Umbilical cord (tissue), 1 donor: ENCODE measurements at regions not wholly inside any gene's neighbourhood (a gene's known extent, or its start where the extent isn't known, plus 50 kb on each side); places are given as distances from the start of the nearest gene placed in this dataset.

Experiments
- DNase-seq: peaks from one replicate; pipeline ENCODE4 v3.0.0-alpha.2; 2015; ENCODE audit warnings: low spot score

DNA sequence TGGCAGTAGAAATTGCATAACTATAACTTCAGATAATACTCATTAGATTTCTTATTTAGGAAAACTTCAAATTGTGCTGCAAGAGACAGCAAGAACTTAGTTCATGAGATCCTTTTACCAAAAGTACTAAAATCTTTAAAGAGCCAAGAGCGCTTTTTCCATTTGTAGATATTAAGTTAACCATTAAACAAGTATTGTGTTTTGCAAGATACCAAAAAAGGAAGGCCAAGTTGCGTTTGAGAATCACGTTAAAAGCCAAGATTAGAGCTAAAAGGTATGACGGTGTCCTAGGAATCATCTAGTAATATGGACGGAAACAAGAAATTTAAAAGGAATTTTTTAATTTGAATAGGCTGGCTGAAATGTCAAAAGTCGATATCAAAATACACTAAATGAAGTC is 361.3 kb upstream of the LYPLAL1 start:
- no peak for DNase-seq

DNA sequence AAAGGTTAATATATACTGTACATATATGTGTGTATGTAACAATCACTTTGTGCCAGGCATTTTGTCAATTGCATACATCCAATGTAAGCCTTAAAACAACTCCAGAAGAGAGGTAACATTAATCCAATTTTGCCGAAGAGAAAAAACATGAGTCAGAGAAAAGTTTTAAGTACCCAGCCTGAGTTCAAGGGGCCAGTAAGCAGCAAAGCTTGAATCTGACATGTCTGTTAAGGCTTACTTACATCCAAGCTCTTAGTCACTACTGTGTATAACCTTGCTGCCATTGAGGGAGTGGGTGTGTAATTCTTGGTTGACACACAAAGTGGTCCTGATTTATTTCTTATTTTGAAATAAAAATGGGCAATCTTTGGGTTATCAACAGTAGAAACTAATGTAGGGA is 360.4 kb upstream of the LYPLAL1 start:
- peak; percentile 60 for DNase-seq

DNA sequence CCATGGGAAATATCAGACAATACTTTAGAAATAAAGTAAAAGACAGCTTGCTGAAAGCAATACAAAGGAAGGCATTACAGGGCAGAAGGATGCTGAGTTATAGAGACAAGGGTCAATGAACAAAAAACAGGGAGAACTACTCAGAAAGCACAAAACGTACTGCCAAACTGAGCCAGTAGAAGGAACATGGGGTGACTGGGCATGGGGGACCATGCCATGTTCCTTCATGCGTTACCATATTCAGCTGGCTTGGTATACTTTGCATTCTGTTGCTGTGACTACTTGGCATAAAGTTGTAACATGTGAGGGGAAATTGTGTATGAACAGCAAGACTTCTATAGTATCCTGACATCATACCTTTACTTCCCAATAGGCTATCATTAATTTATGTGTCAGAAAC is 358.6 kb upstream of the LYPLAL1 start:
- DNase-seq, result no peak

DNA sequence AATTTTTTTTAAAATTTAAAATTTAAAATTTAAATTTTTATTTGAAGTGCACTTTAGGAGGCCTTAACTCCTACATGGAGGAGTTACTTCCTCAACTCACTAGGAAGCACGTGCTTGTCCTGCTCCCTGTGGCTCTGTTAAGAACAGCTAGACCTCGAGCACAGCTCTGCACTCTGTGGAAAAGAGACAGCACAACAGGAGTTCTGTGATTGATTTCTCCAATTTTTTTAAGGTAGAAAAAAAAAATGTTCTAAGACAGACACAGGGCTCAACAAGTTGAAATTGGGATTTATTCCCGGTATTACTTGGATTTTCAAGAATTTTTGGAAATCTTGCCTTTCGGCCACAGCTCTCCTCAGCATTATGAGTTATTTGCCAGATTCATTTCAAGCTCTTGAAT is 356.6 kb upstream of the LYPLAL1 start:
- DNase-seq, result no peak

DNA sequence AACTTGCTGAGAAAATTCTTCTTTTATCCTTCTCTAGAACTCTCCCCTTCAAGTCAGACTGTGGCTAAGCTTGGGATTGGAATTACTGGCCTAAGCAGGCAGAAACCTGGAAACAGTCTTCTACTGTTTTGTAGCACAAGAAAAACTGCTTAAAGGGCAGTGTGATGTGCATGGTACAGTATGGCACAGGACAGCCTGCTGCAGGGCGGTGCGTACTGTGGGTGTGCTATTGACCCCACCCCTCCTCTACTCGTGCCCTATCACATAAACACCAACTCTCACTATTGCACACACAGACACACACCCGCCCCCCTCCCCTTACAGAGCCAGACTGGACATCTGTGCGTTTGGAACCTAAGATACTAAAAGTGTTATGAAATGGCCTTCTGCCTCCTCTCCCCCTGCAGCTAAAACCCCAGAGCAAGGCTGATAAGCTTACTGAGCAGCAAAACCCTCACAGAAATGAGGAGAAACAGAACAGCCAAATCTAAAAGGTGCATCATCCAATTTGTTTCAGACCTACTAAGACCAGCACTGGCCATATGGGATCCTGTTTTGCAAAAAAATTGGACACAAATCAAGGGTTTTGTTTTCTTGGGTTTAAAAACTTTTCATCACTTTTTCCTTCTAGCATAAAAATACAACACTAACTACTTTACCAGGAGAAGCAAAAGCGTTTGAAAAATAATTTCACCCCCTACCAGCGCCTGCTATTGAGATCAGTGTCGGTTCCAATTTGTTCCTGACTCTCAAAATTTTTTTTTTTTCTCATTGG is 355.8 kb upstream of the LYPLAL1 start:
- peak; percentile 96 for DNase-seq

DNA sequence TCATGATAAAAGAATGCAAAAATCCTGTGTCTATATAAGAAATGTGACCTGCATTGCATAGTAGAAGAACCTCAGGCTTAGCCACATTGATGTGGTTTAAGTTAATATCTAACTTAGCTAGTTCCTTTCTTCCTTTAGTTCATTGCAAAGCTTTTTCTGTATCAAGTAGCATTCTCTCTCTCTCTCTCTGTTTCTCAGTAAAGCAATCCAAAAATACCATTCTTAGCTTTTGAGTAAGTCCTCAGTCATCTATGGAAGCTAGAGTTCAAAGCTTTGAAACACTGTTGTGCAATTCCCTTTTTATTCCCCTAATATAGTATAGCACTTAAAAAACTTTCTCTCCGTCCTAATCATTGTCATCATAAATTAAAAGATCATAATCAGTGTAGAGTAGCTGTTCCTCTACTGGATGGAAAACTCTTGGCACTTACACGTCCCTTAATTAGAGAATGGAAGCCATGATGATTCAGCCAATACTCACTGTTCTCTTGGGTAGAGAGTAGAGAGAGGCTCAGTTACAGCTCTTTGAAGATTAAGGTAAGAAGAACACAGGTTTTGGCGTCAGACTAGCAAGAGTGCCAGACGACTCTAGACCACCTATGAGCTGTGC is 350.3 kb upstream of the LYPLAL1 start:
- peak; percentile 70 for DNase-seq

DNA sequence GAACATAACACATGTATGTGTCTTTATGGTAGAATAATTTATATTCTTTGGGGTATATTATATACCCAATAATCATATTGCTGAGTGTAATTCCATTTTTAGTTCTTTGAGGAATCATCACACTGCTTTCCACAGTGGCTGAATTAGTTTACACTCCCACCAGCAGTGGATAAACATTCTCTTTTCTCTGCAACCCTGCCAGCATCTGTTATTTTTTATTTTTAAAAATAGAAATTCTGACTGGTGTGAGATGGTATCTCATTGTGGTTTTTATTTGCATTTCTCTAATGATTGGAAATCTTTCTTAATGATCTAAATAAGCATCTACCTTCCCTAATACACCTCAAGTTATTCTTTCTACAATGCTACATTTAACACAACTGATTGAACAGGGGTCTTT is 346.2 kb upstream of the LYPLAL1 start:
- no peak for DNase-seq

DNA sequence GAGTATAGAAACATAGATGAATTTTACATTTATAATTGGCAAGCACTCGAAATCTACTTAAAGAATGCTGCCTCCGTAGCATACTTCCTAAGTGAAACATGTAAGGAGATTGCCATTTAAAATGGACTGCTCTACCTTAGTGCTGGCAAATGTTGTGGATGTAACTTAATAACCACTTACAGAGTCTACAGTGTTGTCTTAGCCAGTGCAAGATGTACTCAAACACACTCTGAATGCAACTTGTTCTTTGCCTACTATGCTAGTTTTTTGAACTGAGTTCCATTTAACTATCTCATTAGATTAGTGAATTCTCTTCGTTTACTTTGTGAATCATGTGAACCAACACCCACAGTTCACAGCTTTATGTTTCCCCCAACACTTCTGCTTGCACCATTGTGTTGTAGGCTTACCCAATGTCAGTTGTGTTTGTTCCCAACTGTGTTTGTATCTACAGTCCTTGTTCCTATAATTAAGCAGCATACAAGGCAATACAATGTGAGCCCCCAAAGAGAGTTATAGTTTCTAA is 345.5 kb upstream of the LYPLAL1 start:
- DNase-seq, result no peak

DNA sequence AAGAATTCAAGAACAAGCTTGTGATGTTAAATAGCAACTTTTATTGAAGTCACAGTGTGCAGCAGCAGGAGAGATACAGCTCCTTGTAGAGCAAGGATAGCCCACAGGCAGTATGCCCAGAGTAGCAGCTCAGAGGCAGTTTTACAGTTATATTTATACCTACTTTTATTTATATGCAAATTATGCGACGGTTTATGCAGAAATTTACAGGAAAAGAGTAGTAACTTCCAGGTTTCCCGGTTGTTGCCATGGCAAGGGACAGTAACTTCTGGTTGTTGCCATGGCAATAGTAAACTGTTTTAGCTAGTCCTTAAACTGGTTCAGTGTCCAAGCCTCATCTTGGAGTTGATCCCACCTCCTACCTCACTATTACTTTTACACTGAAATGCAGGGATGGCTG is 344.6 kb upstream of the LYPLAL1 start:
- DNase-seq, result no peak

DNA sequence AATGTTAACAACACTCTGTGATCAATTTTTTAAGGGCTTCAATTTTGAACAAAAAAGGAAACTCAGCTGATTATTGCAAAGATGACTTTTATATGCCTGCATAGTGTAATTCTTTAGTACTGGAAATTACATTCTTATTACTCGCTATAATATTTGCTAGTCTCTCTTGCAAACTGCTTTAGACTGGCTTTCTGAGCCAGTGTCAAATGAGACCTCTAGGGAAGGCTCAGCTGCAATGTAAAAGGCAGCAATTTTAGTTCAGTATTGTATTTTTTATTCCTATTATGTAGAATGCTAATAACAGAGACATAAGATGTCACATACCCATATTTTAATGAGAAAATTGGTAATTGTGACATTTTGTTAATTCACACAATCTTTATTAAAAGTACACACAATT is 338.1 kb upstream of the LYPLAL1 start:
- no peak for DNase-seq

DNA sequence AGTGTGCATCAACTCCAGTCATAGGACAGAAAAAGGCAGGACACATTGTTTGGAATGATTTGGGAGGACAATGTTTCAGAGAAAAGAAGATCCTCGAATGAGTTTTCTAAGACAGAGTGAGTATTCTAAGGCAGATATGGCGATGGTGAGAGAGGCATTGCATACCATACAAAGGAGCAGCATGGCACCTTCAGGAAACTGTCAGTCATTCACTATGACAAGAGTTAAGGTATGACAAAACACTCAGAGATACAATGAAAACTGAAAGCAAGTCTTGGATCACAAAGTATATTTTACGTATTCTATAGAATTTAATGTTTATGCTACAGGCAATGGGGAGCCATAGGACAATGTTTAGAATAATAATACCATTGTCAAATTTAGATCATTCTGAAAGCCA is 337.4 kb upstream of the LYPLAL1 start:
- DNase-seq, result no peak

DNA sequence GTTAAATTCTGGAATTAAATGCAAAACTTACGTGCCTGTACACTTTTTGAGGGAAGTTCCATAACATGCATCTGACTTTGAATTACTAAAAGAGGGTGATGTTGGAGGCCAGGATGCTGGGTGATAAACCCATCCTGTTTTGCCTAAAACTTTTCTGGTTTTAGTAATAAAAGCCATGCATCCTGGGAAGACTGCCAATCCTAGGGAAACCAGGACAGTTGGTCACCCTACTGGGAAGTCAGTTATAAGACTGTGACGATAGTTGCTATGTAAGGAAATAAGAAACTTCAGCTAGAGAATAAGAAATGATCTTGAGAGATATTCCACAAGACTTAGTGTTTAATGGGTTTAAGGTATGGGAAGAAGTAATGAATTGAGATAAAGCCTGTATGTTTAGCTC is 336.6 kb upstream of the LYPLAL1 start:
- DNase-seq, result no peak

DNA sequence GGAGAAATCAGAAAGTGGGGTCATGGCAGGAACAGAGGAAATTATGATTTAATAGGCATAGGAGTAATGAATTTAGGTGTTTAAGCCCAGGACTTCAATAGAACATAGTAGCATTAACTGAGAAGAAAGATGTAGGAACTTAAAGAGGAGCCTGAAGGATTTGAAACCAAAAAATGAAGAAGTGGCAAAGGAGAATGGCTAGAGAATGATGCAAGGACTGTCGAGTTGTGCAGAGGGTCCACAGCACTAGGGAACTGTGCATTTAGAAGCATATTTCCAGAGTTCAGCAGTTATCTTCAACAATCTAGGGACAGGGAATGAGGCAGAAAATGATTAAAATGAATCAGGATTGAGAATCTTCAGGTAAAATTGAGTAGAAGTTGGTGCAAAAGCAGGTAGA is 328.1 kb upstream of the LYPLAL1 start:
- no peak for DNase-seq

DNA sequence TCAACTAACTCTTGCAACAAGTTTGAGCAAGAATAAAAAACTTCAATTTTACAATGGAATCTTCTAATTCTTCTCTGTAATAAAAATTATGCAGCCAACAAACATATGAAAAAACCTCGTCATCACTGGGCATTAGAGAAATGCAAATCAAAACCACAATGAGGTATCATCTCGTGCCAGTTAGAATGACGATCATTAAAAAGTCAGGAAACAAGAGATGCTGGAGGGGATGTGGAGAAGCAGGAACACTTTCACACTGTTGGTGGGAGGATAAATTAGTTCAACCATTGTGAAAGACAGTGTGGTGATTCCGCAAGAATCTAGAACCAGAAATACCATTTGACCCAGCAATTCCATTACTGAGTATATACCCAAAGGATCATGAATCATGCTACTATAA is 327.5 kb upstream of the LYPLAL1 start:
- DNase-seq, result no peak

DNA sequence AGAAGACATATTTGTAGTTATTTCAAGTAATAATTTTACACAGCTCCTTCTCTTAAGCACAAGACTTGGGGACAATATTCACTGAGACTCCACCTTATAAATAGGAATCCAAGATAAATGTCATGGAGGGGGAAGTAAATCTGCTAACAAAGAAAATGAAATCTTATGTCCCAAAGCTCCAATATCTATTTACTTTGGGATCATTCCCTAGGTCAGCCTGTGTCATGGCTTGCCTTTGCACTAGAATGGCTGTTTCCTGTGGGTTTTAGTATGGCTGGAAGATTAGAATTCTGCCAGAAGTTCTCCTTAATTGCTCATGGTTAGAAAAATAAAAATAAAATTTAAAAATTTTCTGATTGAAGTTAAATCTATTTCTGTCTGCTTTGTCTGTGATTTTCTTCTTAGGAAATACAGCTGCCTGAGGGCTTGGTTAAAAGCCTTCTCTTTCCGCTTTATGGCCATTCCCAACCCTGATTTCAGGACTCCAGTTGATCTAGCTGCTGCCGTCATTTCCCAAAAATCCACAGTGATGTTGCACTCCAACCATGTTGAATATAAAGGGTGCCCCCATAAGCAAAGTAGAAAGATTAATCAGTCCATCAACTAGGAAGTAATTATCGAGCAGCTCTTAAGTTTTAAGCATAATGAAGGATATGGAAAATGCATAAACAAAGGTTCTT is 326.4 kb upstream of the LYPLAL1 start:
- no peak for DNase-seq

DNA sequence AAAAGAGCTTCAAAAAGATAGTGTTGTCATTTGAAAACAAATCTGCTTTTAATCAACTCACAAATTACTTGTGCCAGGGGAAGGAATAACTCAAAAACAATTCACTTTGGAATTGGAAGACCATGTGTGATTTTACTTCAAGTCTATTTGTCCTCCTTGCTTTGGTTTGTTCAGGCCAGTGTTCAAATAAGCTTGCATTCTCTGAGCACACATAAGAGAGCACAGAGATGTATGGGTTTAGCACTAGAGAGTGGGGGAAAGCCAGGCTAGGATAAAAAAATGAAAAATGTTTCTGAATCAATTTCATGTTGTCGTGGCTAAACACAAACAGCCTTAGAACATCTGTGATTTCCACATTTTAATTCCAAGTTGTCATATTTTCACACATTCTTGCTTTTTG is 325.7 kb upstream of the LYPLAL1 start:
- DNase-seq, result peak; percentile 12

DNA sequence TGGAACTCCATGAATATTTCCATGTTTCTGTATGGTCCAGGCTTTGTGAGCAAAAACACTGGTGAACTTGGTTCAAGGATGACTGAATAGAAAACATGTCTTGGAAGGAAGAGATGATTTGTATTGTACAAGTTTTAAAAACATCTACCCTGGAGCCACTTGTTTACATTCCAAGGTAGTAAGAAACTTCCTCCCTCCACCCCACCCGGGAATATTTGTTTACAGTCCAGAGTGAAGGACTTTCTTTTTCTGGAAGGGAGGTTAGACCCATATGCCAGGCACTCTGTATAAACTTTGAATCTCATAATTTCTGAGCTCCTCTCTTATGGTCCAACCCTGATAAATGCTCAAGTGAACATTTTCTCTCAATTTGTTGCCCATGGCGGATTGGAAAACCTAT is 323.3 kb upstream of the LYPLAL1 start:
- DNase-seq, result no peak

DNA sequence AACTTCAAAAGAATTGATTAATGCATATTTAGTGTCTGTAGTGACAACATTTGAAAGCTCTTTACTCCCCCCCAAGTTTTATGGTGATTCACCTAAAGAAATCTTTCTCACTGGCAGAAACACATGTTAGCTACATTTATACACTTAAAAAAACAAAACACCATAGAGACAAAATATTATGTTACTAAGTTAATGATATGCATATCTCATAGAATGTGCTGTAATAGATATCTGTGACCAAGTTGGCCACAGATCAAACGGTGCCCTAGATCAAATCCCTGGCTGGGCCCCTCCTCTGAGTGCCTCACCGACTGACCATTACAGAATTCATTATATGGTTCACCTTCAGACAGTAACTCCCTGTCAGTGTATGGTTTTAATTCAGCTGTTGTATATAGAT is 322.1 kb upstream of the LYPLAL1 start:
- DNase-seq, result peak; percentile 25

DNA sequence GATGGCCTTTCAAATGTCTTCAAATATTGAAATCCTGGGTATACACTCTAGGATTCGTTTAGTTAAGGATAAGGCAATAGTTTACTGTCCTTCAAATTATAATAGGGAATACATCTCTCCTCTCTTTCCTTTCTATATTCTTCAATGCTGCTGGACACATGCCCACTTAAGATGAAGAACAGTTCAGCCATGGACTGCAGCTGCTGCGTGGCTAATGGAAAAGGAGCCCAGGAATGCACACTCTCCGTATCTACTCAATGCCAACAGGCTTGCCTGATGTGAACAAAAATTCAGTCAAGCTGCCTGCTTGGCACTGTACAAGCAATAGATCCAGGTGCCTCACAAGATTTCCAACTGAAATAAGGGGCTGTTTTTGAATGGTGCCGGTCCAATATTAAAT is 321.2 kb upstream of the LYPLAL1 start:
- DNase-seq, result no peak

DNA sequence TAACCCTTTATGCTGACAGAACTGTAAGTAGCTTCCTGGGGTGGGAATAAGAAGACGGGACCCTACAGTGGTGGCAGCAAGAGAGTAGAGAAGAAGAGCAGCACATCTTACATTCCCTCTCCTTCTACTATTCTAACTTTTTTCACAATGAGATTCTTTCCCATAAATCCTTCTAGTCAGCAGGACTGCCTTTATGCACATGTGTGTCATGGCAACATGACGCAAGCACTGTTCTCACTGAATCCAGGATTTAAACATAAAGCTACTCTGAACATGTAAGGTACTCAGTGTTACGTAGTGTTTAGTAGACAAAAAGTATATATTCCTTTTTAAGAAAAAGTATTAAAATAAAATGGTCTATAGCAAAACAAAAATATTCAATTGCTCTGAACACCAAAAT is 309.7 kb upstream of the LYPLAL1 start:
- peak; percentile 73 for DNase-seq

DNA sequence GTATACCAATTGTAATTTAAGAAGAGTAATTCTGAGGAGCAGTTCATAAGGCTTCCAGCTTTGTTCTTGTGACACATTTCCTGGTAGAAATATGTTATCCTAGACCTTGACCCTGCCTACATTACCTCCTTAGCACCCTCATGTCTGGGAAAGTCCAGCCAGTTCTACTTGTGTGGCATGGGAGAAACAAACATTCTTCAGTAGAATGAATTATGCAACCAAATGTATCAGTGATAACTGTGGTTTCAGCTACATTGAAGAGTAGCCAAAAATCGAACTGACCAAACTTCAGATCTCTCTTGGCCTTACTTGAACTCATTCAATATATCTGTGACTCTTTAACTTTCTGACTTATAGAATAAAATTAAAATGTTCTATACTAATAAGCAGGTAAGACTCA is 308.1 kb upstream of the LYPLAL1 start:
- peak; percentile 13 for DNase-seq

DNA sequence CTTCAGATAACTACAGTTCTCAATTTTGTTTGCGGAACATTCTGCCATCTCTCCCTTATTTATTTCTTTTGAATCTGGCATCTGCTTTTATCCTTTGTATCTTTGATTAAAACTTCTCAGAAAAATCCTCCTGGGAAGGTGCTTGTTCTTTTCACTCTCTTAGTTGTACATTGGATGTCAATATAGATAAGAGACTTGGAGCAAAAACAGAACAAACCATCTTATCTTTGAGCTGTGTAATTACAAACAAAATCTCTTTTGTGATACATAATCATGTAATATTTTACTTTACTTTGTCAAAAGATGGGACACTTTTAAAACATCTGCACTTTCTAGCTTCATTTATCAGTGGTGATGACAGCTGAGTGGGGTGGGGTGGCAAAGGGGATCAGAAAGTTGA is 307.2 kb upstream of the LYPLAL1 start:
- DNase-seq, result no peak

DNA sequence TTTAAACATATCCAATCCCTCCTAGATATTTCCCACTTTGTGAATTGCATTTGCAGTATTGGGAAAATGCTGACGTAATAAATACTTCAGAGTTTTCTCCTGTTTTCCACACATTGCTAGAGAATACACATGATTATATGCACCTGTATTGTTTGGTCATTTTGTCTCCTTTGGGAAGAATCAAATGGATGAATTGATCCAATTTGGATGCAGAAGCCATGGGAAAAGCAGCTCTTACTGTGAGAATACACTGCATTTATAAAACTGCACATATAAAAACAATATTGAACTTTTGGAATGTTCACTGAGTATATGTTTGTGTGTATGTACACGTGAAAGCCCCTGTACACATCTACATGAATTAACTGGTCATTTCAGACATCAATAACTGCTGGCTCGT is 306.6 kb upstream of the LYPLAL1 start:
- DNase-seq, result no peak
